GM23338 (cell line): ENCODE measurements at regions not wholly inside any gene's neighbourhood (a gene's known extent, or its start where the extent isn't known, plus 50 kb on each side); places are given as distances from the start of the nearest gene placed in this dataset.

Experiments
- CTCF ChIP-seq, 2 experiments: fragments of 200-600 bp in 1 of 2; sonication (generic) in 1 of 2; conservative IDR thresholded peaks; 2 replicates each; pipeline versions ENCODE4 v1.5.1 to v1.6.1; 2016 to 2017; ENCODE audit warnings: antibody characterized with exemption in 2 of 2, low read depth in 2 of 2, mild to moderate bottlenecking in 2 of 2, moderate library complexity in 1 of 2
- EZH2 ChIP-seq: fragments of 200-600 bp; sonication (generic); IDR thresholded peaks from one replicate; pipeline ENCODE4 v1.8.0; 2017; ENCODE audit warnings: antibody characterized with exemption, mild to moderate bottlenecking, low read depth; ENCODE audit not compliant: unreplicated experiment
- POLR2AphosphoS5 ChIP-seq: IDR thresholded peaks from 2 replicates; pipeline ENCODE4 v1.6.1; 2016; ENCODE audit warnings: antibody characterized with exemption, low read depth

GRCh38 chr11:130679247-130679646 is 230.8 kb downstream of the ADAMTS15 start:
- TF ChIP-seq CTCF (conservative IDR thresholded peaks at IDR 0.05; ENCODE audit: low read depth in 2 of 2) (no peak), POLR2AphosphoS5 (no peak), EZH2 (no peak)
